Rectal smooth muscle tissue (tissue), 1 donor: ENCODE measurements at regions not wholly inside any gene's neighbourhood (a gene's known extent, or its start where the extent isn't known, plus 50 kb on each side); places are given as distances from the start of the nearest gene placed in this dataset.
"Not testable (repeated sequence)": the region's sequence is repeated elsewhere in the genome, so short reads cannot be mapped to it uniquely, and the experiment has no call there.

ENCODE experiments used
- H3K27ac ChIP-seq: one replicate; pipeline ENCODE4 v1.7.0; 2013; ENCODE audit warnings: low read depth, low read length, inconsistent platforms
- H3K27me3 ChIP-seq: one replicate; pipeline ENCODE4 v1.7.0; 2013; ENCODE audit warnings: low read length; ENCODE audit not compliant: control insufficient read depth, insufficient read depth
- H3K36me3 ChIP-seq: one replicate; pipeline ENCODE4 v1.7.0; 2013; ENCODE audit warnings: low read length; ENCODE audit not compliant: control insufficient read depth, insufficient read depth
- H3K4me1 ChIP-seq: one replicate; pipeline ENCODE4 v1.7.0; 2013; ENCODE audit warnings: low read length; ENCODE audit not compliant: control insufficient read depth, insufficient read depth
- H3K4me3 ChIP-seq: one replicate; pipeline ENCODE4 v1.7.0; 2013; ENCODE audit warnings: low read length
- H3K9ac ChIP-seq: one replicate; pipeline ENCODE4 v1.7.0; 2013; ENCODE audit warnings: low read length

DNA sequence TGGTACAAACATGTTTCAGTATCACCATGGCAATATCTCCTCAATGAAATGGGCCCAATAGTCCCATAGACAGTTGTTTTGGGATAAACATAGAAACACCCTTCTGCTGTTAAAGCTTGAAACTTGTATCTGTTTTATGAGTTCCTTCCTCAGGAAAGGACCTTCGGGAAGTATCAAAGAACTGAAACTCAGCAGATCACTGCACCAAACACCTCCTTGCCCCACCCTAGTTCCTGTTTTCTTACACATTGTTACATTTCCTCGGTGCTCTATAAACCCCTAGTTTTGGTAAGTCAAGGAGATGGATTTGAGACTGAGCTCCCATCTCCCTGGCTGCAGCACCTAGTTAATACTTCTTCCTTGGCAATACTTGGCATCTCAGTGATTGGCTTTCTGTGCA lies 73.8 kb upstream of the ECI2 start:
- Histone ChIP-seq H3K27me3 (no peaks in the 10 kb centered on the region), H3K27ac (no peak overlapping the region), H3K4me1 (no peaks in the 10 kb centered on the region), H3K4me3 (no peak overlapping the region), H3K9ac (no peak overlapping the region), H3K36me3 (no peaks in the 10 kb centered on the region)

DNA sequence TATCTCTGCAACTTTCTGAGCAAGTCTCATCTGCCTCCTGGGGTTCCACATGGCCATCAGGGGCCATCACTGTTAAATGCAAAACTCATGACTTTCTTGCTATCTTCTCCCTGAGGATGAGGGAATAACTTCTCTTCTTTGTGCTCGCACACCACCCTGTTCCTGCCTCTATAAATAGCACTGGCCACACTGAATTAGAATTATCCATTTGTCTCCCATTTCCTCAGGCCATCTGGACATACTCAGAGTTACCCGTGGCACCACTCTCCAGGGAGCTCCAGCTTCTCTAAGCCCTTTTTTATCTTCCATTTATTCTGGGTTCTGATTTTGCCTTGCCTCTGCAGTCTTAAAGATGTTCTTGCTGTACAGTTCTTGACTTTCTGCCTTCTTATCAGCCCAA lies 72.8 kb upstream of the ECI2 start:
- no peak overlapping the region for H3K9ac ChIP-seq
- no peak overlapping the region for H3K4me3 ChIP-seq
- no peaks in the 10 kb centered on the region for H3K27me3 ChIP-seq
- no peak overlapping the region for H3K27ac ChIP-seq
- H3K4me1 ChIP-seq, result no peaks in the 10 kb centered on the region
- no peaks in the 10 kb centered on the region for H3K36me3 ChIP-seq

- not testable (repeated sequence) for H3K9ac ChIP-seq, H3K4me1 ChIP-seq, H3K36me3 ChIP-seq, H3K27ac ChIP-seq, H3K4me3 ChIP-seq, H3K27me3 ChIP-seq
Measured at GRCh38 chr6:4203642-4204417, 68.5 kb upstream of the ECI2 start.

DNA sequence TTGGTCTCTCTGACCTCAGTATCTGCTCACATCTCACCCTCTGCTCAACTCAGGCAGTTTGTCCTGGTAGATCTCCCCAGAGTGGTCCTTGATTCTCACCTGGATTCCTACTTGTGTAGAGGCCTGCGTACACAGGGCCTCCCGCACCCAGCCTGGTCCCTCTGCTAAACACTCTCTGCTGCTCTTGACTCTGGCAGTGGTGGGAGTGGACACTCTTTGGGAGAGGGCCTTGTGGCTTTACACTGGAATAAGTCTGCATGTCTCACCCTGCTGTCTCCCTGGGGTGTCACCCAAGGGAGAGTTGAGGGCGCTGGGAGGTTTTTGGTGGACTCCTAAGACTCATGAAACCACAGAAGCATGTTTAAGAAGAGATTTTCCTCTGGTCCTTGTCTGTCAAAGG lies 57.3 kb upstream of the ECI2 start:
- no peaks in the 10 kb centered on the region for H3K4me1 ChIP-seq
- no peaks in the 10 kb centered on the region for H3K27me3 ChIP-seq
- H3K9ac ChIP-seq, result no peak overlapping the region
- H3K4me3 ChIP-seq, result no peak overlapping the region
- H3K27ac ChIP-seq, result no peak overlapping the region
- no peaks in the 10 kb centered on the region for H3K36me3 ChIP-seq

GRCh38 chr6:4192173-4192572 lies 56.8 kb upstream of the ECI2 start:
- H3K9ac ChIP-seq, result no peak overlapping the region
- no peaks in the 10 kb centered on the region for H3K4me1 ChIP-seq
- H3K27ac ChIP-seq, result no peak overlapping the region
- H3K36me3 ChIP-seq, result no peaks in the 10 kb centered on the region
- H3K27me3 ChIP-seq, result no peaks in the 10 kb centered on the region
- no peak overlapping the region for H3K4me3 ChIP-seq

DNA sequence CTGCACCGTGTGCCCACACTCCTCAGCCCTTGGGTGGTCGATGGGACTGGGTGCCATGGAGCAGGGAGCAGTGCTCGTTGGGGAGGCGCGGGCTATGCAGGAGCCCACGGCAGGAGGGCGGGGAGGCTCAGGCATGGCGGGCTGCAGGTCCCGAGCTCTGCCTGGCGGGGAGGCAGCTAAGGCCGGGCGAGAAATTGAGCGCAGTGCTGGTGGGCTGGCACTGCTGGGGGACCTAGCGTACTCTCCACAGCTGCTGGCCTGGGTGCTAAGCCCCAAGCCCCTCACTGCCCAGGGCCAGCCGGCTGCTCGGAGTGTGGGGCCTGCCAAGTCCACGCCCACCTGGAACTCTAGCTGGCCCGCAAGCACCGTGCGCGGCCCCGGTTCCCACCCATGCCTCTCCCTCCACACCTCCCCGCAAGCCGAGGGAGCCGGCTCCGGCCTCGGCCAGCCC lies 55.9 kb upstream of the ECI2 start:
- Histone ChIP-seq H3K4me1 (no peaks in the 10 kb centered on the region), H3K4me3 (no peak overlapping the region), H3K36me3 (no peaks in the 10 kb centered on the region), H3K27me3 (no peaks in the 10 kb centered on the region), H3K9ac (no peak overlapping the region), H3K27ac (no peak overlapping the region)

GRCh38 chr6:4189249-4189648 lies 53.9 kb upstream of the ECI2 start:
- no peak overlapping the region for H3K4me3 ChIP-seq
- no peak overlapping the region for H3K9ac ChIP-seq
- H3K36me3 ChIP-seq, result no peaks in the 10 kb centered on the region
- H3K4me1 ChIP-seq, result no peaks in the 10 kb centered on the region
- no peaks in the 10 kb centered on the region for H3K27me3 ChIP-seq
- no peak overlapping the region for H3K27ac ChIP-seq

GRCh38 chr6:4188801-4189200 lies 53.4 kb upstream of the ECI2 start:
- Histone ChIP-seq H3K4me1 (no peaks in the 10 kb centered on the region), H3K4me3 (no peak overlapping the region), H3K9ac (no peak overlapping the region), H3K27ac (no peak overlapping the region), H3K36me3 (no peaks in the 10 kb centered on the region), H3K27me3 (no peaks in the 10 kb centered on the region)

- H3K9ac ChIP-seq, result no peak overlapping the region
- no peaks in the 10 kb centered on the region for H3K27me3 ChIP-seq
- H3K4me3 ChIP-seq, result no peak overlapping the region
Measured at GRCh38 chr6:4187480-4187879, 52.1 kb upstream of the ECI2 start.

DNA sequence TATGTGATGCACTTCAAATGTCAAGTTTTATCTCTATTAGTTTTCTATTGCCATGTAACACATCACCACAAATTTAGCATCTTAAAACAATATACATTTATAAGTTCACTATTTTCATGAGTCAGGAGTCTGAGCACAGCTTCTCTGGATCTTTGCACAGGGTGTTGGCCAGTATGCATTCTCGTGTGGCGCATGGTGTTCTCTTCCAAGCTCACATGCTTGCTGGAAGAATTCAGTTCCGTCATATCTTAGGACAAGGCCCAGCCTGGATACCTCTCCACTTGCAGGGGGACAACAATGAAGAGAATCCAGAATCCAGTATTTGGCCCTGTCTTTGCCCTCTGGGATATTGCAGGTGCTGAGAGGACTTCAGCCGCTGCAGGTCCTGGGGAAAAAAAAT lies 51.0 kb upstream of the ECI2 start:
- H3K4me3 ChIP-seq, result no peak overlapping the region
- no peak overlapping the region for H3K9ac ChIP-seq
- no peaks in the 10 kb centered on the region for H3K36me3 ChIP-seq
- H3K27ac ChIP-seq, result no peak overlapping the region
- no peaks in the 10 kb centered on the region for H3K27me3 ChIP-seq
- H3K4me1 ChIP-seq, result no peaks in the 10 kb centered on the region

More at GRCh38 chr6:4187480-4187879, 52.1 kb upstream of the ECI2 start:
- Histone ChIP-seq H3K36me3 (no peaks in the 10 kb centered on the region), H3K4me1 (no peaks in the 10 kb centered on the region), H3K27ac (no peak overlapping the region)

- Histone ChIP-seq H3K27ac (no peak overlapping the region), H3K27me3 (no peaks in the 10 kb centered on the region), H3K4me1 (no peaks in the 10 kb centered on the region), H3K4me3 (no peak overlapping the region), H3K36me3 (no peaks in the 10 kb centered on the region), H3K9ac (no peak overlapping the region)
Measured at GRCh38 chr6:4185846-4186245, 50.5 kb upstream of the ECI2 start.

GRCh38 chr6:4185419-4185818 lies 50.0 kb upstream of the ECI2 start:
- no peak overlapping the region for H3K9ac ChIP-seq
- H3K4me1 ChIP-seq, result no peaks in the 10 kb centered on the region
- no peaks in the 10 kb centered on the region for H3K27me3 ChIP-seq
- H3K4me3 ChIP-seq, result no peak overlapping the region
- no peak overlapping the region for H3K27ac ChIP-seq
- no peaks in the 10 kb centered on the region for H3K36me3 ChIP-seq
